GM21825 (cell line): ENCODE measurements at regions not wholly inside any gene's neighbourhood (a gene's known extent, or its start where the extent isn't known, plus 50 kb on each side); places are given as distances from the start of the nearest gene placed in this dataset.
A peak's percentile ranks its signal among the peaks of the same experiment; 100 is the strongest.

Source experiments
- ATAC-seq: cut with Tn5 transposase; IDR thresholded peaks from one replicate; pipeline ENCODE4 v1.9.1; 2021; ENCODE audit warnings: mild to moderate bottlenecking, moderate library complexity; ENCODE audit not compliant: unreplicated experiment

- ATAC-seq = no peak
Measured at GRCh38 chrX:38886112-38886511, 84.9 kb downstream of the MID1IP1 start.

GRCh38 chrX:38887222-38887621 is 86.0 kb downstream of the MID1IP1 start:
- no peak for ATAC-seq

GRCh38 chrX:38890326-38890725 is 89.1 kb downstream of the MID1IP1 start:
- ATAC-seq = no peak

- no peak for ATAC-seq
Measured at GRCh38 chrX:38890963-38891362, 89.7 kb downstream of the MID1IP1 start.

GRCh38 chrX:38891641-38892413 is 90.6 kb downstream of the MID1IP1 start:
- no peak for ATAC-seq

- ATAC-seq = no peak
Measured at GRCh38 chrX:38893441-38893840, 92.2 kb downstream of the MID1IP1 start.

- no peak for ATAC-seq
Measured at GRCh38 chrX:38895775-38896174, 94.5 kb downstream of the MID1IP1 start.

GRCh38 chrX:38896724-38897298 is 95.6 kb downstream of the MID1IP1 start:
- peak; percentile 73 for ATAC-seq

- no peak for ATAC-seq
Measured at GRCh38 chrX:38898261-38898660, 97.0 kb downstream of the MID1IP1 start.

- ATAC-seq = no peak
Measured at GRCh38 chrX:38899650-38900049, 98.4 kb downstream of the MID1IP1 start.

- ATAC-seq = no peak
Measured at GRCh38 chrX:38900719-38901118, 99.5 kb downstream of the MID1IP1 start.

- no peak for ATAC-seq
Measured at GRCh38 chrX:38902972-38903492, 101.8 kb downstream of the MID1IP1 start.

GRCh38 chrX:38916801-38917200 is 115.5 kb downstream of the MID1IP1 start:
- no peak for ATAC-seq

- no peak for ATAC-seq
Measured at GRCh38 chrX:38917954-38918353, 116.7 kb downstream of the MID1IP1 start.

GRCh38 chrX:38919202-38919601 is 117.9 kb downstream of the MID1IP1 start:
- ATAC-seq = no peak

- no peak for ATAC-seq
Measured at GRCh38 chrX:38919853-38920528, 118.7 kb downstream of the MID1IP1 start.

GRCh38 chrX:38923451-38923969 is 122.3 kb downstream of the MID1IP1 start:
- ATAC-seq = no peak

- ATAC-seq = no peak
Measured at GRCh38 chrX:38927592-38927991, 126.3 kb downstream of the MID1IP1 start.

- no peak for ATAC-seq
Measured at GRCh38 chrX:38929966-38930421, 128.7 kb downstream of the MID1IP1 start.

GRCh38 chrX:38930474-38930873 is 129.2 kb downstream of the MID1IP1 start:
- ATAC-seq = no peak

GRCh38 chrX:38935561-38935960 is 134.3 kb downstream of the MID1IP1 start:
- ATAC-seq = no peak
